GM12873 (cell line): ENCODE measurements at regions not wholly inside any gene's neighbourhood (a gene's known extent, or its start where the extent isn't known, plus 50 kb on each side); places are given as distances from the start of the nearest gene placed in this dataset.

Experiments used
- TF ChIP-seq, protein P1 (sequence below): IDR thresholded peaks from 2 replicates; pipeline ENCODE4 v1.5.1; 2012; ENCODE audit warnings: low read depth, mild to moderate bottlenecking, moderate library complexity, low read length, control low read depth; ENCODE audit not compliant: insufficient read depth; ENCODE audit errors: missing control alignments

DNA sequence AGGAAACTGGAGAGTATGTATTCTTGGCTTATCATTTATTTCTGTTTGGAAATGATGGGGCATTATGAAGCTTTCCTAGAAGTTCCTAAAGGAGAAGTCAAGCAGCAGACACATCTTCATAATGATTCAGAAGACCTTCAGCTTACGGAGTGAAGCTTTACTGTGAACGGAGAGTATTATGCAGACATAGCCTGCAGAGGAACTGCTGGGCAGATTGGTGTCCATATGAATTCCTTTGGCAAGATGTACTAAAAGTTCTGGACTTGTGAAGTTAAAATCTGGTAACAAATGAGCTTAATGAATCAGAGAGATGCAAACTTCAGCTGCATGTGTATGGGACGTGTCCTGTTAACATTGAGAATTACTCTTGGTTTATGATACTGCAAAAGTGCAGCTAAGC lies 60.1 kb downstream of the NABP1 start:
- TF ChIP-seq, protein P1, sequence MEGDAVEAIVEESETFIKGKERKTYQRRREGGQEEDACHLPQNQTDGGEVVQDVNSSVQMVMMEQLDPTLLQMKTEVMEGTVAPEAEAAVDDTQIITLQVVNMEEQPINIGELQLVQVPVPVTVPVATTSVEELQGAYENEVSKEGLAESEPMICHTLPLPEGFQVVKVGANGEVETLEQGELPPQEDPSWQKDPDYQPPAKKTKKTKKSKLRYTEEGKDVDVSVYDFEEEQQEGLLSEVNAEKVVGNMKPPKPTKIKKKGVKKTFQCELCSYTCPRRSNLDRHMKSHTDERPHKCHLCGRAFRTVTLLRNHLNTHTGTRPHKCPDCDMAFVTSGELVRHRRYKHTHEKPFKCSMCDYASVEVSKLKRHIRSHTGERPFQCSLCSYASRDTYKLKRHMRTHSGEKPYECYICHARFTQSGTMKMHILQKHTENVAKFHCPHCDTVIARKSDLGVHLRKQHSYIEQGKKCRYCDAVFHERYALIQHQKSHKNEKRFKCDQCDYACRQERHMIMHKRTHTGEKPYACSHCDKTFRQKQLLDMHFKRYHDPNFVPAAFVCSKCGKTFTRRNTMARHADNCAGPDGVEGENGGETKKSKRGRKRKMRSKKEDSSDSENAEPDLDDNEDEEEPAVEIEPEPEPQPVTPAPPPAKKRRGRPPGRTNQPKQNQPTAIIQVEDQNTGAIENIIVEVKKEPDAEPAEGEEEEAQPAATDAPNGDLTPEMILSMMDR = no peak

GRCh38 chr2:191738667-191739066 lies 60.7 kb downstream of the NABP1 start:
- TF ChIP-seq, protein P1 = no peak

DNA sequence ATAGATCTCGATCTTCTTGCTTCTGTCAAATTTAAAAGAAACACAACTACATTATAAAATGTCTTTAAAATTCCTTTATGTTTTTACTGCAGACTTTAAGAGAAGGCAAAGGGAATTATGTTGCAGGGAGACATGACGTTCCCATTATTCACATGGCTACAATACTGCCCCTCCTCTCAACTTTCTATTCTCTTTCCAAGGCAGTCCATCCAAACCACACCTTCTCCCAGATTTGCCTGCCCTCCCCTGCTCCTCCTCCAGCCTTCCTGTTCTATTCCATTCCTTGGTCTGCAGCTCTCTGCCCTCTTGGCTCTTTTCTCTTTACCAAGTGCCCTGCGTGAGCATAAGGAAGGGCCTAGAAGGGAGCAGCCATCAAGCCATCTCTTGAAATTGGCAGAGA lies 61.3 kb downstream of the NABP1 start:
- TF ChIP-seq, protein P1 = no peak

- TF ChIP-seq, protein P1 = no peak
Observed at GRCh38 chr2:191740016-191740419, 62.1 kb downstream of the NABP1 start.

GRCh38 chr2:191740759-191741158 lies 62.8 kb downstream of the NABP1 start:
- TF ChIP-seq, protein P1 = no peak

GRCh38 chr2:191746346-191747169 lies 68.6 kb downstream of the NABP1 start:
- TF ChIP-seq, protein P1 = no peak

DNA sequence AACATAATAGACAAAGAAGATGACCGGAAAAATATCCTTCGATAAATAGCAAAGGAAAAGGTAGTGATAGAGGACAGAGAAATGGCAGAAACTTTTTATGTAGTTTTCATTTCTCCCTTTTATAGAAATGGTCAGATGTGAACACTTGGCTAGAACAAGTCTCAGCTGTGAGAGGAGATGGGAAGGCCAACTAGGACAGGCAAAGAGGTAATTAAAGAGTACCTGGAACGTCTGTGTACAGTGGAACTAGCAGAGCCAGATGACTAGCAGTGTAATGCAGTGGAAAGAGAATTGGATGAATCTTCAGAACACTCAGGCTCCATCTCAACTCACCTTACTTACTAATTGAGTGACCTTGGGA lies 69.2 kb downstream of the NABP1 start:
- TF ChIP-seq, protein P1 = no peak

DNA sequence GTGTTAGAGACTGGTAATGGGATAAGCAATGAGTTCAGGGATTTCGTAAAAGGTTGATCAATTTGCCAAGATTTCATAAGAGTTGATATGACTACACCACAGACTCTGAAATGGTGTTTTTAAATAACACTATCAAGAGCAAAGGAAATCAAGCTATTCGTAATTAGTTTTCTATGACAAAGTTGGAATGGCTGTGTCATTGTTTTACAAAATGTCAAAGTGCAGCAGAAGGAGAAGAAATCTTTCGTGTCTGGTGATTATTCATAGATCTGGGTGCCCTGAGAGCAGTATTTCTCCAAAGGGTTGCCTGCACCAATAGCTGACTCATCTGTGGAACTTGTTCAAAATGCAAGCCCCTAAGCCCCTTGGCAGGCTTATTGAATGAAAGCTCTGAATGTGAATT lies 70.1 kb downstream of the NABP1 start:
- TF ChIP-seq, protein P1 = no peak
